Lower lobe of right lung (tissue), 2 donors: ENCODE measurements at regions not wholly inside any gene's neighbourhood (a gene's known extent, or its start where the extent isn't known, plus 50 kb on each side); places are given as distances from the start of the nearest gene placed in this dataset.

Experiments
- ATAC-seq, 2 donors: fragments of 200-7000 bp; cut with Tn5 transposase; one replicate each; pipeline ENCODE4 v1.9.1; 2020 to 2022; ENCODE audit warnings: mild to moderate bottlenecking in 2 of 2, moderate library complexity in 2 of 2
- DNase-seq: peaks from one replicate; pipeline ENCODE4 v3.0.0-alpha.2; 2020
- H3K27ac ChIP-seq: fragments of 200-600 bp; one replicate; pipeline ENCODE4 v1.8.0; 2022
- H3K27me3 ChIP-seq: fragments of 200-600 bp; one replicate; pipeline ENCODE4 v1.8.0; 2022; ENCODE audit warnings: low read depth
- H3K36me3 ChIP-seq: fragments of 200-600 bp; one replicate; pipeline ENCODE4 v1.8.0; 2022; ENCODE audit warnings: mild to moderate bottlenecking
- H3K4me1 ChIP-seq: fragments of 200-600 bp; one replicate; pipeline ENCODE4 v1.8.0; 2022
- H3K4me3 ChIP-seq: fragments of 200-600 bp; one replicate; pipeline ENCODE4 v1.8.0; 2022; ENCODE audit warnings: mild to moderate bottlenecking
- H3K9me3 ChIP-seq: fragments of 200-600 bp; one replicate; pipeline ENCODE4 v1.8.0; 2022
- CTCF ChIP-seq: fragments of 200-600 bp; IDR thresholded peaks from one replicate; pipeline ENCODE4 v1.8.0; 2022; ENCODE audit warnings: antibody characterized with exemption, mild to moderate bottlenecking
- intact Hi-C: fragments of 100-400 bp; cut with DNase I; formaldehyde crosslinking; loops from one replicate; pipeline ENCODE4 v1.11.0; 2022
- donor health status: DM: no; HTN: yes; CAD: no; lungs with severe emphysema.

DNA sequence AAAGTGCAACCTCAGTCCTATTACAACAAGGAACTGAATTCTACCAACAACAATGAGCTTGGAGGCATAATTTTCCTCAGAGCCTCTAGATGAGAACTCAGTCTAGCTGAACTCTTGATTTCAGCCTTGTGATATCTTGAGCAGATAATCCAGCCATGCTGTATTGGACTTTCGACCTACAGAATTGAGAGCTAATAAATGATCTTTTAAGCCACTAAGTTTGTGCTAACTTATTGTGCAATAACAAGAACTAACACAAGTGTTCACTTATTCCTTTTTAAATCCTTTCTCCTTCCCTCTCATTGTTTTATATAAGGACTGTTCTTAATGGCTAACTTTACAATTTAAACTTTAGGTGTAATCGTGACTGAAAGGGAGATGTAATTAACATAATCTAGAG is 140.7 kb downstream of the MAGEB17 start:
- Histone ChIP-seq H3K27ac (no peak overlapping the region), H3K36me3 (no peaks in the 10 kb centered on the region), H3K4me1 (no peaks in the 10 kb centered on the region), H3K4me3 (no peak overlapping the region), H3K9me3 (no peaks in the 10 kb centered on the region), H3K27me3 (no peaks in the 10 kb centered on the region)
- no peak for TF ChIP-seq CTCF
- DNase-seq (no peak), ATAC-seq (no peak)
- intact Hi-C loops: no loop called here

DNA sequence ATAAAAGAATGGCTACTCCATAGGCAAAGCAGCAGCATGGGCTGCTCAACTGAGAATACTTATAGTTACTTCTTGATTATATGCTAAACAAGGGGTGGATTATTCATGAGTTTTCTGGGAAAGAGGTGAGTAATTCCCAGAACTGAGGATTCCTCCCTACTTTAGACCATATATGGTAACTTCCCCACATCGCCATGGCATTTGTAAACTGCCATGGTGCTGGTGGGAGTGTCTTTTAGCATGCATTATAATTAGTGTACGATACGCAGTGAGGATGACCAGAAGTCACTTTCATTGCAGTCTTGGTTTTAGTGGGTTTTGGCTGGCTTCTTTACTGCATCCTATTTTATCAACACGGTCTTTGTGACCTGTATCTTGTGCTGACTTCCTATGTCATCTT is 141.5 kb downstream of the MAGEB17 start:
- Histone ChIP-seq H3K4me1 (no peaks in the 10 kb centered on the region), H3K27ac (no peak overlapping the region), H3K4me3 (no peak overlapping the region), H3K36me3 (no peaks in the 10 kb centered on the region), H3K9me3 (no peaks in the 10 kb centered on the region), H3K27me3 (no peaks in the 10 kb centered on the region)
- intact Hi-C loops: no loop called here
- no peak for DNase-seq
- no peak for ATAC-seq
- TF ChIP-seq CTCF: no peak

- Histone ChIP-seq H3K9me3 (no peaks in the 10 kb centered on the region), H3K27ac (no peak overlapping the region), H3K4me1 (no peaks in the 10 kb centered on the region), H3K4me3 (no peak overlapping the region), H3K27me3 (no peaks in the 10 kb centered on the region), H3K36me3 (no peaks in the 10 kb centered on the region)
- DNase-seq (no peak), ATAC-seq (no peak)
- intact Hi-C loops: no loop called here
- no peak for TF ChIP-seq CTCF
These were observed 143.0 kb downstream of the MAGEB17 start for GRCh38 chrX:16310326-16310725.

DNA sequence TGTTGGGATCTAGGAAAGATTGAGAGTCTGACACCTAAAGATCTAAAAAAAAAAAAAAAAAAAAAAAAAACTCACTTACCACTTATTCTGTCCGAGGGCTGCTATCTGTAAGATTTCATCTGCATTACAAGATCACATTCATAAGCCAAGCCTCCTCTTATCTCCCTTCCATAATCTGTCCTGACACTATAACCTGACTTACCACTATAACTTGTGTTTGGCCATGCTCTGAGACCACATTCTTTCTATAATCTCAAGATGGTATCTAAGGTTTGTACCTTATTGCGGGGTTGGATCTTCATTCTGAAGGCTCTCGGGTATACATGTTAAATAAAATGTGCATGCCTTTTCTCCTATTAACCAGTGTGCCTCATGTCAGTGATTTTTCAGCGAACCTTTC is 144.4 kb downstream of the MAGEB17 start:
- Histone ChIP-seq H3K9me3 (no peaks in the 10 kb centered on the region), H3K4me3 (no peak overlapping the region), H3K4me1 (no peaks in the 10 kb centered on the region), H3K36me3 (no peaks in the 10 kb centered on the region), H3K27ac (no peak overlapping the region), H3K27me3 (no peaks in the 10 kb centered on the region)
- DNase-seq (no peak), ATAC-seq (no peak)
- no peak for TF ChIP-seq CTCF
- intact Hi-C loops: no loop called here

DNA sequence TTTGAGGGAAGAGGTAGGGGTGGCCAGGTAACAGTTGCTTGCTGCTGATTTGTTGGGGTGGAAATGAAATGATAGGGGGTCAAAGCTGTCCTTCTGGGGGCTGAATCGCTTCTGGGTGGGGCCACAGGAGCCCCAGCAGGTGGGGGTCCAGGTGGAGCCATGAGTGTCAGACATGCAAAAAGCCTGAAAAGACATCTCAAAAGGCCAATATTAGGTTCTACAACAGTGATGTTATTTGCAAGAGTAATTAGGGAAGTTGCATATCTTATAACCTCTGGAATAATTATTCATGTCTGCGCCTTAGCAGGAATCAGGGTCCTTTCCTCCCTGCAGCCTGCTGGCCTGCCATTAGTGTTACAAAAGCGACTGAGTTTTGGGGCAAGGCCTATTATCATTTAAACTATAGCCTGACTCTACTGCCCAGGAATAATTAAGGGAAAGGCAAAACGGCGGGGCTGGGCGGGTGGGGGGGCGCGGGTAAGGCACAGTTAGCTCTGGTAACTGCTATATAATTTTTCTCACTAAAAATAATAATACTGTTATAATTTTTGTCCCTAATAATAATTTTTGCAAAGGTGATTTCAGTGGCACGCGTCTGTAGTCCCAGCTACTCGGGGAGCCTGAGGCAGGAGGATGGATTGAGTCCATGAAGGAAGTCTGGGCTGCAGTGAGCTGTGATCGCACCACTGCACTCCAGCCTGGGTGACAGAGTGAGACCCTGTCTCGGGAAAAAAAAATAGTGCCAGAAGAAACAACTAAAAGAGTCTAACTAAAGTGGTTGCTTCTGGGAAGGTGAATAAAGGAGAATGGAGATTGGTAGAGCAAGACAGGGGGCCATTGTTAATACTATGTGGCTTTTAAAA is 145.7 kb downstream of the MAGEB17 start:
- ATAC-seq: no peak

More for the DNA sequence above, 145.7 kb downstream of the MAGEB17 start:
- Histone ChIP-seq H3K9me3 (no peaks in the 10 kb centered on the region), H3K4me3 (no peak overlapping the region), H3K27ac (no peak overlapping the region), H3K27me3 (no peaks in the 10 kb centered on the region), H3K4me1 (no peaks in the 10 kb centered on the region), H3K36me3 (no peaks in the 10 kb centered on the region)
- intact Hi-C loops: no loop called here
- TF ChIP-seq CTCF: no peak
- DNase-seq: no peak
